Neural cell (in vitro differentiated cells): ENCODE measurements at regions not wholly inside any gene's neighbourhood (a gene's known extent, or its start where the extent isn't known, plus 50 kb on each side); places are given as distances from the start of the nearest gene placed in this dataset.

Source experiments
- CTCF ChIP-seq: fragments of 450-650 bp; IDR thresholded peaks from 2 replicates; pipeline ENCODE4 v1.5.1; 2014; ENCODE audit warnings: antibody characterized with exemption, mild to moderate bottlenecking, moderate library complexity; ENCODE audit not compliant: poor library complexity, severe bottlenecking
- EZH2 ChIP-seq: fragments of 200-600, 300-800 bp; shearing (Covaris generic), sonication (generic); IDR thresholded peaks from 2 replicates; pipeline ENCODE4 v1.6.1; 2014; ENCODE audit warnings: antibody characterized with exemption, low read length, borderline replicate concordance, mild to moderate bottlenecking; ENCODE audit not compliant: insufficient read depth, poor library complexity, severe bottlenecking
- POLR2AphosphoS5 ChIP-seq: IDR thresholded peaks from 2 replicates; pipeline ENCODE4 v1.6.1; 2012
- RAD21 ChIP-seq: fragments of 450-650 bp; conservative IDR thresholded peaks from 2 replicates; pipeline ENCODE4 v1.6.1; 2014; ENCODE audit warnings: antibody characterized with exemption, mild to moderate bottlenecking, moderate library complexity

- TF ChIP-seq POLR2AphosphoS5 (no peak), CTCF (no peak), RAD21 (no peak), EZH2 (no peak)
Measured at GRCh38 chr11:91305402-91305801, 919.2 kb upstream of the FAT3 start.
